Esophagus (tissue), 2 donors: ENCODE measurements at regions not wholly inside any gene's neighbourhood (a gene's known extent, or its start where the extent isn't known, plus 50 kb on each side); places are given as distances from the start of the nearest gene placed in this dataset.
A peak's percentile ranks its signal among the peaks of the same experiment; 100 is the strongest.
"Not testable (repeated sequence)": the region's sequence is repeated elsewhere in the genome, so short reads cannot be mapped to it uniquely, and the experiment has no call there.

Experiments used
- H3K27ac ChIP-seq, 2 donors: one replicate each; pipeline ENCODE4 v1.5.1; 2013; ENCODE audit warnings: low read depth in 2 of 2, mild to moderate bottlenecking in 2 of 2, inconsistent platforms in 1 of 2, low read length in 1 of 2, moderate library complexity in 1 of 2
- H3K27me3 ChIP-seq, 2 donors: one replicate each; pipeline ENCODE4 v1.6.1; 2013; ENCODE audit warnings: low read length in 2 of 2, control low read depth in 1 of 2, mild to moderate bottlenecking in 1 of 2; ENCODE audit not compliant: insufficient read depth in 2 of 2, control insufficient read depth in 1 of 2
- H3K36me3 ChIP-seq, 2 donors: one replicate each; pipeline ENCODE4 v1.6.1; 2013; ENCODE audit warnings: low read length in 1 of 2; ENCODE audit not compliant: control insufficient read depth in 2 of 2, insufficient read depth in 2 of 2
- H3K4me1 ChIP-seq, 2 donors: one replicate each; pipeline ENCODE4 v1.6.1; 2013; ENCODE audit warnings: low read length in 1 of 2; ENCODE audit not compliant: control insufficient read depth in 2 of 2, insufficient read depth in 2 of 2
- H3K4me3 ChIP-seq, 2 donors: one replicate each; pipeline ENCODE4 v1.5.1; 2013; ENCODE audit warnings: low read length in 2 of 2, mild to moderate bottlenecking in 2 of 2, low read depth in 1 of 2, moderate library complexity in 1 of 2
- H3K9me3 ChIP-seq, 2 donors: one replicate each; pipeline ENCODE4 v1.6.1; 2013; ENCODE audit warnings: mild to moderate bottlenecking in 2 of 2, low read depth in 1 of 2, low read length in 1 of 2, moderate library complexity in 1 of 2; ENCODE audit not compliant: control insufficient read depth in 2 of 2, insufficient read depth in 1 of 2
- WGBS, 2 donors: extraction: QIAGEN DNeasy Blood & Tissue Kit; methylation state at CpG; one replicate each; pipeline ENCODE4 v1.1.7; 2013; 5-methylcytosine and 5-hydroxymethylcytosine counted together
- donor health status: healthy with polysubstance abuse.
- donor health status: Bipolar disorder and iron deficiency.

GRCh38 chr12:82609234-82609914, 77.3 kb upstream of the TMTC2 start:
- no peaks in the 10 kb centered on the region for H3K27me3 ChIP-seq
- H3K4me3 ChIP-seq = no peak overlapping the region
- no peaks in the 10 kb centered on the region for H3K9me3 ChIP-seq
- 68 to 73% methylated on average over 2 of the region's 2 CpGs for WGBS, 2 donors
- no peak overlapping the region for H3K27ac ChIP-seq
- H3K4me1 ChIP-seq = no peaks in the 10 kb centered on the region
- no peaks in the 10 kb centered on the region for H3K36me3 ChIP-seq

GRCh38 chr12:82619644-82620043, 67.1 kb upstream of the TMTC2 start:
- Histone ChIP-seq H3K27ac (no peak overlapping the region), H3K36me3 (no peaks in the 10 kb centered on the region), H3K9me3 (no peaks in the 10 kb centered on the region), H3K27me3 (no peaks in the 10 kb centered on the region), H3K4me1 (no peaks in the 10 kb centered on the region), H3K4me3 (no peak overlapping the region)
- 77 to 84% methylated on average over 3 of the region's 3 CpGs for WGBS, 2 donors

GRCh38 chr12:82620917-82621316, 65.8 kb upstream of the TMTC2 start:
- no peaks in the 10 kb centered on the region for H3K9me3 ChIP-seq
- no peaks in the 10 kb centered on the region for H3K4me1 ChIP-seq
- no peaks in the 10 kb centered on the region for H3K36me3 ChIP-seq
- H3K27ac ChIP-seq = no peak overlapping the region
- WGBS, 2 donors = 86 to 87% methylated on average over 3 of the region's 3 CpGs
- no peaks in the 10 kb centered on the region for H3K27me3 ChIP-seq
- H3K4me3 ChIP-seq = no peak overlapping the region

- Histone ChIP-seq H3K36me3 (no peaks in the 10 kb centered on the region), H3K9me3 (no peaks in the 10 kb centered on the region), H3K4me3 (no peak overlapping the region), H3K4me1 (no peaks in the 10 kb centered on the region), H3K27ac (no peak overlapping the region), H3K27me3 (no peaks in the 10 kb centered on the region)
- 33% methylated on average over 3 of the region's 3 CpGs for WGBS, 2 donors
These were observed 61.2 kb upstream of the TMTC2 start for GRCh38 chr12:82625523-82625922.

- H3K27me3 ChIP-seq = no peaks in the 10 kb centered on the region
- H3K27ac ChIP-seq = no peak overlapping the region
- no peaks in the 10 kb centered on the region for H3K4me1 ChIP-seq
- H3K4me3 ChIP-seq = no peak overlapping the region
- 68 to 78% methylated on average over 7 of the region's 7 CpGs for WGBS, 2 donors
- H3K9me3 ChIP-seq = no peaks in the 10 kb centered on the region
- H3K36me3 ChIP-seq = no peaks in the 10 kb centered on the region
These were observed 58.9 kb upstream of the TMTC2 start for GRCh38 chr12:82627799-82628198.

GRCh38 chr12:82634495-82635258, 52.0 kb upstream of the TMTC2 start:
- not testable (repeated sequence) for H3K27me3 ChIP-seq, H3K4me1 ChIP-seq, H3K36me3 ChIP-seq, H3K4me3 ChIP-seq, H3K9me3 ChIP-seq
- WGBS, 2 donors = 72 to 80% methylated on average over 8 of the region's 8 CpGs
- H3K27ac ChIP-seq = peak overlapping the region in 1 of 2 donors; percentile 56

- no peaks in the 10 kb centered on the region for H3K27me3 ChIP-seq
- 77 to 82% methylated on average over 9 of the region's 9 CpGs for WGBS, 2 donors
- no peak overlapping the region for H3K4me3 ChIP-seq
- H3K9me3 ChIP-seq = peaks cover 0 to 2% of the 10 kb centered on the region in 2 donors
- H3K4me1 ChIP-seq = no peaks in the 10 kb centered on the region
- peak overlapping the region in 1 of 2 donors; percentile 56 for H3K27ac ChIP-seq
- no peaks in the 10 kb centered on the region for H3K36me3 ChIP-seq
These were observed 51.4 kb upstream of the TMTC2 start for GRCh38 chr12:82635263-82635662.
